ENCODE measurements at regions not wholly inside any gene's neighbourhood (a gene's known extent, or its start where the extent isn't known, plus 50 kb on each side); places are given as distances from the start of the nearest gene placed in this dataset.

DNA sequence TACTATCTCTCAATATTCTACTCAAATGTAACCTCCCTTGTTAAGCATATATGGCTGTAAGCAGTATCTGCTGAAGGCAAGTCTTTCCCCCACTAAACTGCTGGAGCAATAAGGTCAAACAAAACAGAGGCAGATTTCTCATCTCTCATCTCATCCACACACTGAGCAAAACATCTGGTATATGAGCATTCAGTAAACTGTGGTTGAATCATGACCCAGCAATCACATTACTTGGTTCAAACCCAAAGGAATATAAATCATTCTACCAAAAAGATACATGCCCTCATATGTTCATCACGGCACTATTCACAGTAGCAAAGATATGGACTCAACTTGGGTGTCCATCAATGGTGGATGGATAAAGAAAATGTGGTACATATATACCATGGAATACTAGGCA is 344.4 kb downstream of the SUCLA2 start (continued):
- TF ChIP-seq, protein P1, sequence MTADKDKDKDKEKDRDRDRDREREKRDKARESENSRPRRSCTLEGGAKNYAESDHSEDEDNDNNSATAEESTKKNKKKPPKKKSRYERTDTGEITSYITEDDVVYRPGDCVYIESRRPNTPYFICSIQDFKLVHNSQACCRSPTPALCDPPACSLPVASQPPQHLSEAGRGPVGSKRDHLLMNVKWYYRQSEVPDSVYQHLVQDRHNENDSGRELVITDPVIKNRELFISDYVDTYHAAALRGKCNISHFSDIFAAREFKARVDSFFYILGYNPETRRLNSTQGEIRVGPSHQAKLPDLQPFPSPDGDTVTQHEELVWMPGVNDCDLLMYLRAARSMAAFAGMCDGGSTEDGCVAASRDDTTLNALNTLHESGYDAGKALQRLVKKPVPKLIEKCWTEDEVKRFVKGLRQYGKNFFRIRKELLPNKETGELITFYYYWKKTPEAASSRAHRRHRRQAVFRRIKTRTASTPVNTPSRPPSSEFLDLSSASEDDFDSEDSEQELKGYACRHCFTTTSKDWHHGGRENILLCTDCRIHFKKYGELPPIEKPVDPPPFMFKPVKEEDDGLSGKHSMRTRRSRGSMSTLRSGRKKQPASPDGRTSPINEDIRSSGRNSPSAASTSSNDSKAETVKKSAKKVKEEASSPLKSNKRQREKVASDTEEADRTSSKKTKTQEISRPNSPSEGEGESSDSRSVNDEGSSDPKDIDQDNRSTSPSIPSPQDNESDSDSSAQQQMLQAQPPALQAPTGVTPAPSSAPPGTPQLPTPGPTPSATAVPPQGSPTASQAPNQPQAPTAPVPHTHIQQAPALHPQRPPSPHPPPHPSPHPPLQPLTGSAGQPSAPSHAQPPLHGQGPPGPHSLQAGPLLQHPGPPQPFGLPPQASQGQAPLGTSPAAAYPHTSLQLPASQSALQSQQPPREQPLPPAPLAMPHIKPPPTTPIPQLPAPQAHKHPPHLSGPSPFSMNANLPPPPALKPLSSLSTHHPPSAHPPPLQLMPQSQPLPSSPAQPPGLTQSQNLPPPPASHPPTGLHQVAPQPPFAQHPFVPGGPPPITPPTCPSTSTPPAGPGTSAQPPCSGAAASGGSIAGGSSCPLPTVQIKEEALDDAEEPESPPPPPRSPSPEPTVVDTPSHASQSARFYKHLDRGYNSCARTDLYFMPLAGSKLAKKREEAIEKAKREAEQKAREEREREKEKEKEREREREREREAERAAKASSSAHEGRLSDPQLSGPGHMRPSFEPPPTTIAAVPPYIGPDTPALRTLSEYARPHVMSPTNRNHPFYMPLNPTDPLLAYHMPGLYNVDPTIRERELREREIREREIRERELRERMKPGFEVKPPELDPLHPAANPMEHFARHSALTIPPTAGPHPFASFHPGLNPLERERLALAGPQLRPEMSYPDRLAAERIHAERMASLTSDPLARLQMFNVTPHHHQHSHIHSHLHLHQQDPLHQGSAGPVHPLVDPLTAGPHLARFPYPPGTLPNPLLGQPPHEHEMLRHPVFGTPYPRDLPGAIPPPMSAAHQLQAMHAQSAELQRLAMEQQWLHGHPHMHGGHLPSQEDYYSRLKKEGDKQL (CRISPR knock-in tag; IDR thresholded peaks at IDR 0.05; ENCODE audit: low read depth): no peak
- TF ChIP-seq CSRNP2 (CRISPR knock-in tag; conservative IDR thresholded peaks at IDR 0.05; ENCODE audit: low read depth) (no peak), BRF2 (CRISPR knock-in tag; IDR thresholded peaks at IDR 0.05) (no peak)

DNA sequence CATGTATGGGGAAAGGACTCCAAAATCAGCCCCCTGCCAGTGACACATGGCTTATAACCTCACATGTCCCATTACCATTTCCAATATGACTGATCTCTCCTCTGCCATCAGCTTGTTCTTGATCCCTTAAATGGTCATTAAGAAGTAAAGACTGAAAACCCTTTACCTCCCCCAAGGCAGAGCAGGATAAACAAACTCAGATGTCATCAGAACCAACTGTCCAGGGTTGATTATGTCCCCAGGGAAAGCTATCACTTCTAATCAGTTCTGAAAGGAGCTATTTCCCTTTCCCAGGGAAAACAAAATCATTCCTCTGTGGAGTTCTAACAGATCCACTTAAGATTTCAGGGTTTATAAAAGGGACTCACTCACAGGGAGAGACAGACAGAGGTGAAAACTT is 350.9 kb downstream of the SUCLA2 start:
- intact Hi-C loops (cut with micrococcal nuclease; ENCODE audit: unreplicated experiment): no loop called here
- TF ChIP-seq ZNF7 (CRISPR knock-in tag; IDR thresholded peaks at IDR 0.05): no peak
- no peak for TF ChIP-seq MATR3 (CRISPR knock-in tag; IDR thresholded peaks at IDR 0.05)
- TF ChIP-seq SMAD3 (CRISPR knock-in tag; IDR thresholded peaks at IDR 0.05): no peak
- no peak for TF ChIP-seq ZNF761 (CRISPR knock-in tag; conservative IDR thresholded peaks at IDR 0.05)
- TF ChIP-seq SP5 (CRISPR knock-in tag; IDR thresholded peaks at IDR 0.05; ENCODE audit: borderline replicate concordance, low read depth): no peak
- TF ChIP-seq RFX1 (IDR thresholded peaks at IDR 0.05): no peak
- TF ChIP-seq U2AF1 (optimal IDR thresholded peaks at IDR 0.05; ENCODE audit: low read depth, low read length): no peak
- Histone ChIP-seq H3K4me3 (replicated peaks in 1 of 3; ENCODE audit: insufficient read depth in 1 of 3, low read depth in 2 of 3, low read length in 3 of 3) (no peak overlapping the region), H3K9me3 (ENCODE audit: low read length) (no peaks in the 10 kb centered on the region), H3K4me1 (ENCODE audit: insufficient read depth, low read length) (no peaks in the 10 kb centered on the region), H4K20me1 (ENCODE audit: insufficient read depth, low read length) (no peaks in the 10 kb centered on the region), H3K27me3 (ENCODE audit: control insufficient read depth in 1 of 2, insufficient read depth in 2 of 2, low read length in 2 of 2) (no peaks in the 10 kb centered on the region), H3K79me2 (ENCODE audit: insufficient read depth, low read length) (no peaks in the 10 kb centered on the region), H3K4me2 (ENCODE audit: low read depth, low read length) (no peak overlapping the region), H3K27ac (ENCODE audit: extremely low read length, insufficient read depth, low read length) (no peak overlapping the region), H2AFZ (ENCODE audit: low read length) (no peak overlapping the region), H3K36me3 (replicated peaks in 1 of 2; ENCODE audit: control insufficient read depth in 1 of 2, insufficient read depth in 2 of 2, low read length in 2 of 2) (no peaks in the 10 kb centered on the region), H3K9ac (ENCODE audit: insufficient read depth, low read depth, low read length) (no peak overlapping the region)
- DNase-seq (ENCODE audit: low spot score): no peak
- no peak for ATAC-seq
- in situ Hi-C loops (cut with HindIII; ENCODE audit: extremely low pct_ligation_motif_present, low pct_unique_long_range_greater_than_20kb): no loop called here
- BruUV-seq (replicated peaks): no TSS peak
- ChIA-PET CTCF (ENCODE audit: low intra/inter-chr PET ratio, low total read pairs) (no interaction called here), POLR2A (no interaction called here)
- FAIRE-seq: no peak

Measured in HepG2 (cell line).